Body of pancreas (tissue), 4 donors: ENCODE measurements at regions not wholly inside any gene's neighbourhood (a gene's known extent, or its start where the extent isn't known, plus 50 kb on each side); places are given as distances from the start of the nearest gene placed in this dataset.

Source experiments
- POLR2A ChIP-seq, 3 donors: fragments of 450-650 bp; IDR thresholded peaks; one replicate each; pipeline ENCODE4 v1.6.1; 2016; ENCODE audit warnings: antibody characterized with exemption in 3 of 3, mild to moderate bottlenecking in 2 of 3
- TF ChIP-seq, protein P1 (sequence below), 7 experiments: fragments of 450-650 bp in 4 of 7; fragments of 200-600 bp in 3 of 7; sonication (generic) in 3 of 7; IDR thresholded peaks; one replicate each; pipeline ENCODE4 v1.5.1; 2016 to 2019; ENCODE audit warnings: antibody characterized with exemption in 7 of 7

DNA sequence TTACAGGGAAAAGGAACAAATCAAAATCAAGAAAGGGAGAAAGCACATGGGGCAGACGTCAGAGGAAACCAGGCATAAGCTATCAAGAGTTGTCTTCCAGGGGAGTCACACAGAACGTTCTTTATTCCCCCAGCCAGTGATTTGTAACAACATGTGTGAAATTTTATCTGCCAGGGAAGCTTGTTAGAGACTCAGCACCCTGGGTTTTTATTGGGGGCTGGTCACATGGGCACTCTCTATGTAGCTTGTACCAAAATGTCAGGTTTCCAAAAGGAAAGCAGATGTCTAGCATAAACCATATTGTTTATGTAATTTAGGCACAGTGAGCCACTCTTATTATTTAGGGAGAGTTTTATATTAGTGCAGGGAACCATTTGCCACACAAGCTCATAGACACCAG lies 440.4 kb upstream of the DCN start:
- TF ChIP-seq, protein P1, sequence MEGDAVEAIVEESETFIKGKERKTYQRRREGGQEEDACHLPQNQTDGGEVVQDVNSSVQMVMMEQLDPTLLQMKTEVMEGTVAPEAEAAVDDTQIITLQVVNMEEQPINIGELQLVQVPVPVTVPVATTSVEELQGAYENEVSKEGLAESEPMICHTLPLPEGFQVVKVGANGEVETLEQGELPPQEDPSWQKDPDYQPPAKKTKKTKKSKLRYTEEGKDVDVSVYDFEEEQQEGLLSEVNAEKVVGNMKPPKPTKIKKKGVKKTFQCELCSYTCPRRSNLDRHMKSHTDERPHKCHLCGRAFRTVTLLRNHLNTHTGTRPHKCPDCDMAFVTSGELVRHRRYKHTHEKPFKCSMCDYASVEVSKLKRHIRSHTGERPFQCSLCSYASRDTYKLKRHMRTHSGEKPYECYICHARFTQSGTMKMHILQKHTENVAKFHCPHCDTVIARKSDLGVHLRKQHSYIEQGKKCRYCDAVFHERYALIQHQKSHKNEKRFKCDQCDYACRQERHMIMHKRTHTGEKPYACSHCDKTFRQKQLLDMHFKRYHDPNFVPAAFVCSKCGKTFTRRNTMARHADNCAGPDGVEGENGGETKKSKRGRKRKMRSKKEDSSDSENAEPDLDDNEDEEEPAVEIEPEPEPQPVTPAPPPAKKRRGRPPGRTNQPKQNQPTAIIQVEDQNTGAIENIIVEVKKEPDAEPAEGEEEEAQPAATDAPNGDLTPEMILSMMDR (IDR thresholded peaks at IDR 0.05), result no peak
- no peak for TF ChIP-seq POLR2A (IDR thresholded peaks at IDR 0.05)
